ENCODE measurements at regions not wholly inside any gene's neighbourhood (a gene's known extent, or its start where the extent isn't known, plus 50 kb on each side); places are given as distances from the start of the nearest gene placed in this dataset.

GRCh38 chr12:46101485-46101869 lies 111.1 kb upstream of the SCAF11 start:
- TF ChIP-seq SUZ12 (IDR thresholded peaks at IDR 0.05; ENCODE audit: extremely low read depth, insufficient read depth, insufficient read length) = no peak
- no peak for TF ChIP-seq YY1 (IDR thresholded peaks at IDR 0.05; ENCODE audit: insufficient read depth, insufficient read length)
- TF ChIP-seq ZNF274 (IDR thresholded peaks at IDR 0.05; ENCODE audit: low read depth, low read length) = no peak
